Activated naive CD8-positive, alpha-beta T cell (primary cell): ENCODE measurements at regions not wholly inside any gene's neighbourhood (a gene's known extent, or its start where the extent isn't known, plus 50 kb on each side); places are given as distances from the start of the nearest gene placed in this dataset.
"Not testable (repeated sequence)": the region's sequence is repeated elsewhere in the genome, so short reads cannot be mapped to it uniquely, and the experiment has no call there.

Source experiments
- H3K27ac Mint-ChIP-seq: one replicate; pipeline ENCODE4 v1.8.0; 2021; ENCODE audit warnings: mixed read lengths
- H3K27me3 Mint-ChIP-seq: one replicate; pipeline ENCODE4 v1.8.0; 2021; ENCODE audit warnings: mixed read lengths
- H3K36me3 Mint-ChIP-seq: one replicate; pipeline ENCODE4 v1.8.0; 2021; ENCODE audit warnings: mixed read lengths
- H3K4me1 Mint-ChIP-seq: one replicate; pipeline ENCODE4 v1.8.0; 2021; ENCODE audit warnings: low read depth, mixed read lengths
- H3K4me3 Mint-ChIP-seq: one replicate; pipeline ENCODE4 v1.8.0; 2021; ENCODE audit warnings: mild to moderate bottlenecking, mixed read lengths
- H3K9me3 Mint-ChIP-seq: one replicate; pipeline ENCODE4 v1.8.0; 2021; ENCODE audit warnings: low read depth, mixed read lengths

DNA sequence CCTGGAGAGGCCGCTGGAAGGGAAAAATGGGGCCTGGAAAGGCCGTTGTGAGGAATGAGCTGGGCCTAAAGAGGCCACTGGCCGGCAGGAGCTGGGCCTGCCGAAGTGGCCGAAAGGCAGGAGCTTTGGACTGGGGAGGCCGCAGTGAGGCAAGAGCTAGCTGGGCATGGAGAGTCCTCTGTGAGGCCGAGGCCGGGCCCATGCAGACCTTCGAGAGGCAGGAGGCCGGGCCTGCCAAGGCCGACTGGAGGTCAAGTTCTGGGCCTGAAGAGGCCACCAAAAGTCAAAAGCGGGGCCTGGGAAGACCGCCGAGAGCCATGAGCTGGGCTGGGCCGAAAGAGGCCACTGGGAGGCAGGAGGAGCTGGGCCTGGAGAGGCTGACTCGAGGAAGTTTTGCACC lies 71.6 kb upstream of the COBL start:
- not testable (repeated sequence) for H3K4me1 Mint-ChIP-seq, H3K27me3 Mint-ChIP-seq, H3K9me3 Mint-ChIP-seq, H3K27ac Mint-ChIP-seq, H3K36me3 Mint-ChIP-seq, H3K4me3 Mint-ChIP-seq

DNA sequence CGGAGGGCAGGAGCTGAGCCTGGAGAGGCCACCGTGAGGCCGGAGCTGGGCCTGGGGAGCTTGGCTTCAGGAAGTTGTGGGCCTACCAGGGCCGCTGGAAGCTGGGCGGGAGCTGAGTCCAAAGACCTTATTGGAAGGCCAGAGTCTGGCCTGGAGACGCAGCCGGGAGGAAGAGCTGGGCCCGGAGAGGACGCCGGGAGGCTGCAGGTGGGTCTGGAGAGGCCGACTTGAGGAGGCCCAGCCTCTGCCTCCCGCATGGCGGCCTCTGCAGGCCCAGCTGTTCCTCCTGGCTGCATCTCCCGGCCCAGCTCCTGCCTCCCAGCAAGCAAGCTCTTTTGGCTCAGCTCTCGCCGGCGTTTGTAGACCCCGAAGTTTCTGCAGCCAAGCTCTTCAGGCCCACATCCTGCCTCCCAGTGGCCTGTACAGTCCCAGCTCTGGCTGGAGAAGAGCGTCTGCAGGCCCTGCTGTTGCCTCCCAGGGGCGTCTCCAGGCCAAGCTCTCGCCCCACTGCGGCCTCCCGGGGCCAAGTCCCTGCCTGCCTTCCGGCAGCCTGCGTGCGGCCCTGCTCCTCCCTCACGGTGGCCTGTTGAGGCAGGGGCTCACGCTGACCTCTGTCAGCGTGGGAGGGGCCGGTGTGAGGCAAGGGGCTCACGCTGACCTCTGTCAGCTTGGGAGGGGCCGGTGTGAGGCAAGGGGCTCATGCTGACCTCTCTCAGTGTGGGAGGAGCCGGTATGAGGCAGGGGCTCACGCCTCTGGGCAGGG lies 70.4 kb upstream of the COBL start:
- H3K4me3 Mint-ChIP-seq, H3K4me1 Mint-ChIP-seq, H3K36me3 Mint-ChIP-seq, H3K27me3 Mint-ChIP-seq, H3K9me3 Mint-ChIP-seq, H3K27ac Mint-ChIP-seq: not testable (repeated sequence)

DNA sequence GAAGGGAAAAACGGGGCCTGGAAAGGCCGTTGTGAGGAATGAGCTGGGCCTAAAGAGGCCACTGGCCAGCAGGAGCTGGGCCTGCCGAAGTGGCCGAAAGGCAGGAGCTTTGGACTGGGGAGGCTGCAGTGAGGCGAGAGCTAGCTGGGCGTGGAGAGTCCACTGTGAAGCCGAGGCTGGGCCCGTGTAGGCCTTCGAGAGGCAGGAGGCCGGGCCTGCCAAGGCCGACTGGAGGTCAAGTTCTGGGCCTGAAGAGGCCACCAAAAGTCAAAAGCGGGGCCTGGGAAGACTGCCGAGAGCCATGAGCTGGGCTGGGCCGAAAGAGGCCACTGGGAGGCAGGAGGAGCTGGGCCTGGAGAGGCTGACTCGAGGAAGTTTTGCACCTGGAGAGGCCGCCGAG lies 69.6 kb upstream of the COBL start:
- not testable (repeated sequence) for H3K4me1 Mint-ChIP-seq, H3K9me3 Mint-ChIP-seq, H3K27me3 Mint-ChIP-seq, H3K27ac Mint-ChIP-seq, H3K36me3 Mint-ChIP-seq, H3K4me3 Mint-ChIP-seq

DNA sequence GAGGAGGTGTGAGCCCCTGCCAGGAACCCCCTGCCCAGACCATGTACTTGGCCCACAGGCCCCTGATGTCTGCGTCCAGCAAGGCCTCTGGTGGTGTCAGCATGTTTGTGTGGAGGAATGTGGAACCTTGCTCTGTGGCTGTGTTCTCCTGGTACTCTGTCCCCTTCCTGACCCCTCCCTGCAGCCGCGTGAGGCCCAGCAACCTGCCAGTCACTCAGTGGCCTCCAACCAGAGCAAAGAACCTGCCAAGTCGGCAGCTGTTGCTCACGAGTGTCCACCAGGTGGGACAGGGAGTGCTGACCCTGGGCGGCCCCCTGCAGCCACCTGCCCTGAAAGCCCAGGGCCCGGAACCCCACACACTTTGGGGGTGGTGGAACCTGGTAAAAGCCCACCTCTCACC lies 65.6 kb upstream of the COBL start:
- not testable (repeated sequence) for H3K27ac Mint-ChIP-seq, H3K4me3 Mint-ChIP-seq, H3K9me3 Mint-ChIP-seq, H3K27me3 Mint-ChIP-seq, H3K36me3 Mint-ChIP-seq, H3K4me1 Mint-ChIP-seq

DNA sequence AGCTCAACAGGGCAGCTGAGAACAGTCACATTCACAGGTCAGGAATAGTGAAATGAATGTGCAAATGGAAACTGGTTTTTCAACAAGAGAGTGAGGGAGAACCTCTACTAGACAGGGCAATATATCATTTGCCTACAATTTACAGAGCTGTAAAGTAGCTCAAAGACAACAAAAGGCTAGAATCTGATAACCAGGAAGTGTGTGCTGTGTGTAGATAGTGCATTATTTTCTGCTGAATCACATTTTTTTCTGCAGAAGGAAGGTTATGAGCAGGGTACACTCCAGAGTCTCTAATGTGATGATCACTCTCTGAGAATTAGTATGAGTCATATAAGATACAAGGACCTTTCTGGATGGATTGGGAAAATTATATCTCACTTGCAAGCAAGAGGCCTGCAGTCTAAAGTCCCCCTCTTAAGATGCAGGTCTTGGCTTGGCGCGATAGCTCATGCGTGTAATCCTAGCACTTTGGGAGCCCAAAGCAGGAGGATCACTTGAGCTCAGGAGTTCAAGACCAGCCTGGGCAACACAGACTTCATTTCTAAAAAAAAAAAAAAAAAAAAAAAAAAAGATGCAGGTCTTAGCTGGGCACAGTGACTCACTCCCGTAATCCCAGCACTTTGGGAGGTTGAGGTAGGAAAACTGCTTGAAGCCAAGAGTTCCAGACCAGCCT lies 59.9 kb upstream of the COBL start:
- no peaks in the 10 kb centered on the region for H3K27me3 Mint-ChIP-seq
- no peak overlapping the region for H3K4me3 Mint-ChIP-seq
- H3K9me3 Mint-ChIP-seq, result no peaks in the 10 kb centered on the region
- H3K4me1 Mint-ChIP-seq, result no peaks in the 10 kb centered on the region
- H3K36me3 Mint-ChIP-seq, result no peaks in the 10 kb centered on the region
- H3K27ac Mint-ChIP-seq, result no peak overlapping the region

DNA sequence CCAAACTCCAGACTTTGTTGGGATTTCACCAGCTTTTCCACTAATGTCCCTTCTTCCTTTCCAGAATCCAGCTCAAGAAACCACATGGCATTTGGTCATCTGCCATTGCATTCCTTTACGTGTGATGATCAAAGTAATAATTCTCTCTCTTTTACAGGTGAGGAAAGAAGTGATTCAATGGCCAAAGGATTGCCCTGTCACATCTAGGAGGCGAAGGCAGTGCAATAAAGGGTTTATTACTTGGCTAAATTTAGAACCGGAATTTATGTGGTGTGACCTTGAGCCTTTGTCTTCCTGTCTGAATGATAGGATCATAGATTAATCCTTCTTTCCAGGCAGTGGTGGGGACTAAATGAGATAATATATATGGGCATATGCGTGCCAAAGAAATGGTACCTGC lies 58.3 kb upstream of the COBL start:
- no peaks in the 10 kb centered on the region for H3K4me1 Mint-ChIP-seq
- no peak overlapping the region for H3K27ac Mint-ChIP-seq
- H3K9me3 Mint-ChIP-seq, result no peaks in the 10 kb centered on the region
- H3K36me3 Mint-ChIP-seq, result no peaks in the 10 kb centered on the region
- no peaks in the 10 kb centered on the region for H3K27me3 Mint-ChIP-seq
- H3K4me3 Mint-ChIP-seq, result no peak overlapping the region

DNA sequence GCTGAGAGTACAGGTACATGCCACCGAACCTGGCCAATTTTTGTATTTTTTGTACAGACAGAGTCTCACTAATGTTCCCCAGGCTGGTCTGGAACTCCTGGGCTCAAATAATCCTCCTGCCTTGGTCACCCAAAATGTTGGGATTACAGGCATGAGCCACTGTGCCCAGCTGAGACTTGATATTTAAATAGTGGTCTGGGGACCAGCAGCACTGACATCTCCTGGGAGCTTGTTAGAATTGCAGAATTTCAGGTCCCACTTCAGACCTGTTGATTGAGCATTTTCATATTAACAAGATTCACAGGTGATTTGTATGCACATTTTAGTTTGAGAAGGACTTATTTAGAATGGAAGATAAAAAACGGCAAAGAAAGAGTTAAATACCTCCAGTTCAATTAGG lies 57.0 kb upstream of the COBL start:
- H3K4me1 Mint-ChIP-seq, H3K27me3 Mint-ChIP-seq, H3K9me3 Mint-ChIP-seq, H3K27ac Mint-ChIP-seq, H3K36me3 Mint-ChIP-seq, H3K4me3 Mint-ChIP-seq: not testable (repeated sequence)

DNA sequence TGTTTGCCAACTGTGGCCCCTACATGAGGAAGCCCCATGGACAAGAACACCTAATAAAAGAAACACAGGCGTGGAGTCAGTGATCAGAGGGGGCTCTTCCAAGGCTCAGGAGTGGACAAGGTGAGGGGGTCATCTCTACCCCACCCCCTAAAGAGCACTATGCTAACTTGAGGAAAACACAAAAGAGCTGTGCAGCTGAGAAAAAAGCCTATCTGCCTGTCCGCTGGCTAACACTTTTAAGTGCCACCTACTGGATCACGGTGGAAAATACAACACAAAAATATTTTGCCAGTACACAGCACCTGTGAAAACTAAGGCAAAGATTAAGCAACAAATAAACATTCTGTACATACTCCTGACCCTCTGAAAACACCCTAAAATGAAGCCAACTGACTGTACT lies 53.1 kb upstream of the COBL start:
- no peak overlapping the region for H3K27ac Mint-ChIP-seq
- no peaks in the 10 kb centered on the region for H3K27me3 Mint-ChIP-seq
- H3K4me3 Mint-ChIP-seq, result no peak overlapping the region
- no peaks in the 10 kb centered on the region for H3K9me3 Mint-ChIP-seq
- H3K36me3 Mint-ChIP-seq, result no peaks in the 10 kb centered on the region
- H3K4me1 Mint-ChIP-seq, result no peaks in the 10 kb centered on the region

DNA sequence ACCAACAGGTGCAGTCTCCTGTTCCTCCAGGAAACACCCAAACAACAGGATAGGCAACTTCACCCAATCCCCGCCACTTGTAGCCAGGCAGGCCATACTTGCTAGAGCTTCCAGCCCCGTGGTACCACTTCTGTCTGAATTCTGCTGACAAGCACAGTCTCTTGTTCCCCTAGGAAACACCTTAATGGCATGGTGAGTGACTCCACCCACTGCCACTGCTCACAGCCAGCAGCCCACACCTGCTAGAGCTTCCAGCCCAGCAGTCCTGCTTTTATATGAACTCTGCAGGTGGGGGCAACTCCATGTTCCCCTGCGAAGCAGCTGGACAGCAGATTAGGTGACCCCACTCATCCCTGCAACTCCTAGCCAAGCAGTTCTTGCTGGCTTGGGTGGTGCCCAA lies 52.6 kb upstream of the COBL start:
- not testable (repeated sequence) for H3K9me3 Mint-ChIP-seq, H3K4me1 Mint-ChIP-seq, H3K36me3 Mint-ChIP-seq, H3K27ac Mint-ChIP-seq, H3K4me3 Mint-ChIP-seq, H3K27me3 Mint-ChIP-seq

DNA sequence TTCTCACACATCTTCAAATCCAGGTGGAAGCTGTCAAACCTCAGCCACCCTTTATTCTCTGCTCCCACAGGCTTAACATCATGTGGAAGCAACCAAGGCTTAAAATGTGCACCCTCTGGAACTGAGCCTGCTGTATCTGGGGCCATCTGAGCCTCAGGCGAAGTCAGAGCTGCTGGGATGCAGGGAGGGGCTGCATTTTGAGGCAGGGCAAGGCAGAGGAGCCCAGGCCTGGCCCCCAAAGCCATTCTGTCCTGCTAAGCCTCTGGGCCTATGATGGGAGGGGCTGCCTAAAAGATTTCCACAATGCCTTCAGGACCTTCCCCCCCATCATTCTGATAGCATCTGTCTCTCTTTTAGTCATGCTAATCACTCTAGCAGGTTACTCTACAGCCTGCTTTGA lies 51.7 kb upstream of the COBL start:
- Mint-ChIP-seq H3K36me3 (no peaks in the 10 kb centered on the region), H3K27ac (no peak overlapping the region), H3K4me1 (no peaks in the 10 kb centered on the region), H3K4me3 (no peak overlapping the region), H3K9me3 (no peaks in the 10 kb centered on the region), H3K27me3 (no peaks in the 10 kb centered on the region)

DNA sequence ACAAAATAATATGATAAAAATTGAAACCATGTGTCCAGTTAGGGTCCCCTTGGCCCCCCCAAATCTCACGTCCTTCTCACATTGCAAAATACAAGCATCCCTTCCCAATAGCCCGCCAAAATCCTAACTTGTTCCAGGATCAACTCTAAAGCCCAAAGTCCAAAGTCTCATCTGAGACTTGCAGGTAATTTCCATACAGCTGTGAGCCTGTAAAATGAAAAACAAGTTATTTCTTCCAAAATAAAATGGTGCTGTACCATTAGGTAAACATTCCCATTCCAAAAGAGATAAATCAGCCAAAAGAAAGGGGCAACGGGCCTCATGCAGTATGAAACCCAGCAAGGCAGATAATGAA lies 51.0 kb upstream of the COBL start:
- no peaks in the 10 kb centered on the region for H3K27me3 Mint-ChIP-seq
- peaks cover 3% of the 10 kb centered on the region for H3K9me3 Mint-ChIP-seq
- no peak overlapping the region for H3K4me3 Mint-ChIP-seq
- H3K27ac Mint-ChIP-seq, result no peak overlapping the region
- no peaks in the 10 kb centered on the region for H3K36me3 Mint-ChIP-seq
- H3K4me1 Mint-ChIP-seq, result no peaks in the 10 kb centered on the region

DNA sequence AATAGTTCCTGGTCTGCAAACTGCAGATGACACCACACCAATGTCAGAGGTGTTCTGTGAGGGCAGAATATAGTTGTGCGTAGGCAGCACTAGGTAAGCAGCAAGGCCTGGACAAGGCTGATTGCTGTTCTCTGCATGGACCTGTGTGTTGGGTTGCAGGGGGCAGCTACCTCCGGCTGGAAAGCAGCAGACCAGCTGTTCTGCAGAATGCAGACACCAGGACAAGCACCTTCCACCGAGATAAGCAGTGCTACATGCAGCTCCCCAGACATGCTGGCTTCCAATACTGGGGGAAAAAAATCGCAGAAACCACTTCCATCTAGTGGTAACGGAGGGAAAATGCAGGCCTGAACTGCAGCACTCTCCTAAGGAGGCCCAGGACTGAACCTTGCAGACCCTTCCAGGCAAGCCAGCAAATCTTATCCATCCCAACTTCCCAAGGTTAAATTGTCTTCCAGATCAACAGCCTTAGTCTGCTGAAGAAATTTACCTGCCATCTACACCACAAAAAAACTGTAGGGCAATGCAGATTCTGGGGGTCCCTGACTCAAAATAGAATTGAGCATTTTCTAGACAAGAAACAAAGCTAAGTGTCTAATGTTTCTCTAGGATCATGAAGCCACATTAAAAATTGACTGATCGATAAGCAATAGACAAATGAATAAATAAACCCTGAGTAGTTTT lies 50.5 kb upstream of the COBL start:
- Mint-ChIP-seq H3K4me3 (no peak overlapping the region), H3K27me3 (no peaks in the 10 kb centered on the region), H3K27ac (no peak overlapping the region), H3K9me3 (peaks cover 7% of the 10 kb centered on the region), H3K4me1 (no peaks in the 10 kb centered on the region), H3K36me3 (no peaks in the 10 kb centered on the region)
